Psoas muscle (tissue), 7 donors: ENCODE measurements at regions not wholly inside any gene's neighbourhood (a gene's known extent, or its start where the extent isn't known, plus 50 kb on each side); places are given as distances from the start of the nearest gene placed in this dataset.

ENCODE experiments used
- ATAC-seq, 4 donors: fragments of 200-7000 bp; cut with Tn5 transposase; one replicate each; pipeline ENCODE4 v1.9.1; 2020; ENCODE audit warnings: moderate library complexity in 3 of 4, mild to moderate bottlenecking in 2 of 4
- DNase-seq, 2 donors: peaks; one replicate each; pipeline ENCODE4 v3.0.0-alpha.2; 2020
- H3K27ac ChIP-seq: fragments of 200-600 bp; one replicate; pipeline ENCODE4 v1.8.0; 2022
- H3K27me3 ChIP-seq, 3 donors: fragments of 200-600 bp in 1 of 3; one replicate each; pipeline versions ENCODE4 v1.6.1 to v1.8.0; 2013 to 2022; ENCODE audit warnings: low read length in 2 of 3, mild to moderate bottlenecking in 2 of 3, moderate library complexity in 1 of 3; ENCODE audit not compliant: insufficient read depth in 3 of 3
- H3K36me3 ChIP-seq, 2 donors: fragments of 200-600 bp in 1 of 2; one replicate each; pipeline versions ENCODE4 v1.6.1 to v1.8.0; 2013 to 2022; ENCODE audit warnings: low read depth in 1 of 2, mild to moderate bottlenecking in 1 of 2, moderate library complexity in 1 of 2; ENCODE audit not compliant: insufficient read depth in 1 of 2
- H3K4me1 ChIP-seq: fragments of 200-600 bp; one replicate; pipeline ENCODE4 v1.8.0; 2022
- H3K4me3 ChIP-seq: fragments of 200-600 bp; one replicate; pipeline ENCODE4 v1.8.0; 2022; ENCODE audit warnings: mild to moderate bottlenecking
- H3K9me3 ChIP-seq: fragments of 200-600 bp; one replicate; pipeline ENCODE4 v1.8.0; 2022
- WGBS, 3 donors: extraction: QIAGEN DNeasy Blood & Tissue Kit; methylation state at CpG; one replicate each; pipeline versions ENCODE4 v1.1.6 to v1.1.7; 2013; 5-methylcytosine and 5-hydroxymethylcytosine counted together
- intact Hi-C, 2 donors: fragments of 100-400 bp; cut with DNase I; formaldehyde crosslinking; loops; one replicate each; pipeline versions ENCODE4 v1.11.0 to v1.14.2; 2022
- TF ChIP-seq, protein P1 (sequence below): fragments of 200-600 bp; IDR thresholded peaks from one replicate; pipeline ENCODE4 v1.8.0; 2022; ENCODE audit warnings: antibody characterized with exemption
- donor health status: healthy with polysubstance abuse.
- donor health status: DM: no; HTN: no; CAD: no; lungs with moderate emphysema.
- donor health status: Bipolar disorder and iron deficiency.
- donor health status: healthy.
- donor health status: DM: yes; HTN: yes; CAD: no.
- donor health status: DM: no; HTN: no; CAD: no.
- donor health status: DM: yes; HTN: yes; CAD: no.

DNA sequence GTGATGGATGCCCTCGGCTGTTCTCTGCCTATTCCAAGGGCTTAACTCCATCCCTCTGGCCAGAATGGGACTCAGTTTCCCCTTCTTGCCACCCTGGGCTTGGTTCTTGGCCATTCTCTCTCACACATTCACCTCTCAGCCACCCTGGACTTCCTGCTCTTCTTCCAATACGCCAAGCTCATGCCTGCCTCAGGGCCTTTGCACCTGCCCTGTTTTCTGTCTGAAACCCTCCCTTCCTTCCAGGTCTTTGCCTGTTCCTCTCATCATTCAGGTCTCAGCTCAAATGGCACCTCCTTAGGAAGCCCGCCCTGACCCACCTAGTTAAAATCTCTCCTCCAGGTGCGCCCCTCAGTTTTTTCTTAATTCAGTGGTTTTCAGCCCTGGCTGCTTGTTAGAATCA is 76.6 kb upstream of the TP53I11 start:
- TF ChIP-seq, protein P1, sequence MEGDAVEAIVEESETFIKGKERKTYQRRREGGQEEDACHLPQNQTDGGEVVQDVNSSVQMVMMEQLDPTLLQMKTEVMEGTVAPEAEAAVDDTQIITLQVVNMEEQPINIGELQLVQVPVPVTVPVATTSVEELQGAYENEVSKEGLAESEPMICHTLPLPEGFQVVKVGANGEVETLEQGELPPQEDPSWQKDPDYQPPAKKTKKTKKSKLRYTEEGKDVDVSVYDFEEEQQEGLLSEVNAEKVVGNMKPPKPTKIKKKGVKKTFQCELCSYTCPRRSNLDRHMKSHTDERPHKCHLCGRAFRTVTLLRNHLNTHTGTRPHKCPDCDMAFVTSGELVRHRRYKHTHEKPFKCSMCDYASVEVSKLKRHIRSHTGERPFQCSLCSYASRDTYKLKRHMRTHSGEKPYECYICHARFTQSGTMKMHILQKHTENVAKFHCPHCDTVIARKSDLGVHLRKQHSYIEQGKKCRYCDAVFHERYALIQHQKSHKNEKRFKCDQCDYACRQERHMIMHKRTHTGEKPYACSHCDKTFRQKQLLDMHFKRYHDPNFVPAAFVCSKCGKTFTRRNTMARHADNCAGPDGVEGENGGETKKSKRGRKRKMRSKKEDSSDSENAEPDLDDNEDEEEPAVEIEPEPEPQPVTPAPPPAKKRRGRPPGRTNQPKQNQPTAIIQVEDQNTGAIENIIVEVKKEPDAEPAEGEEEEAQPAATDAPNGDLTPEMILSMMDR = no peak
- peak overlapping the region; percentile 48 for H3K27ac ChIP-seq
- intact Hi-C loops = no loop called here
- no peaks in the 10 kb centered on the region for H3K36me3 ChIP-seq
- no peak for DNase-seq
- H3K9me3 ChIP-seq = no peaks in the 10 kb centered on the region
- 82 to 92% (median 84%) methylated on average over 4 of the region's 4 CpGs for WGBS, 3 donors
- ATAC-seq = no peak
- H3K27me3 ChIP-seq = no peaks in the 10 kb centered on the region
- H3K4me1 ChIP-seq = peaks cover 15% of the 10 kb centered on the region
- no peak overlapping the region for H3K4me3 ChIP-seq

DNA sequence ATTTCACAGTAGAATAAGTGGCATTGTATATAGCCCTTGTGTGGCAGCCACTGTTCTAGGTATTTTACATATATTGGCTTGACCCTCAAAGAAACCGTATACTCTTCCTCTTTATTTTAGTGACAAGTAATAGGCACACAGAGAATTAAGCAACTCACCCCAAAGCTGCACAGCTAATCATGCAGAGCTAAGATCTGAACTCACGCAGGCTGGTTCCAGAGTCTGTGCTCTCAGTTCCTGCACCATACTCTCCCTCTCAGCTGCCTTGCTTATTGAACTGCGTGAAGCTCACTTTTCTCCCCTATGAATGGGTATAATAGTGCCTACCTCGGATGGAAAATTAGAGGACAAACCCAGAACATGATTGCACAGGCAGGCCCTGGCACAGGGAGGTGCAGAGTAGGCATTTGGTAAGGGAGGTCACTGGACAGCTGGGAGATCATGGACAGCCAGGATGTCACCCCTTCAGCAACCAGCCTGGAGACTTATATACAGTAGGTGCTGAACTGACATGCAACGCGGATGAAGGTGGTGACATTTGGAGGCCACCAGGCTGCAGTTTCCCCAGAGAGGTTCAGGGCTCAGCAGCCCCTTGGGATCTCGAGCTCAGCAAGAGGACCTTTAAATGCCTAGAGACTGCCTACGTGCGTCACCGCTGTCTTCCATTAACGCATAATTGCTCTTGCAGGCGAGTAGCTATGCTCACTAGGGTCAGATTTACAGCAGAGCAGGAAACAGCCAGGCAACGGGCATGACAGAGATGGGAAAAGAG is 78.4 kb upstream of the TP53I11 start:
- no peaks in the 10 kb centered on the region for H3K9me3 ChIP-seq
- H3K36me3 ChIP-seq = no peaks in the 10 kb centered on the region
- DNase-seq (no peak), ATAC-seq (peak in 1 of 4 donors; percentile 31)
- 67 to 72% (median 69%) methylated on average over 13 of the region's 13 CpGs for WGBS, 3 donors
- intact Hi-C loops = no loop called here
- peaks cover 7% of the 10 kb centered on the region for H3K4me1 ChIP-seq
- peak overlapping the region; percentile 17 for H3K27ac ChIP-seq
- TF ChIP-seq, protein P1 = no peak
- H3K4me3 ChIP-seq = no peak overlapping the region
- no peaks in the 10 kb centered on the region for H3K27me3 ChIP-seq

DNA sequence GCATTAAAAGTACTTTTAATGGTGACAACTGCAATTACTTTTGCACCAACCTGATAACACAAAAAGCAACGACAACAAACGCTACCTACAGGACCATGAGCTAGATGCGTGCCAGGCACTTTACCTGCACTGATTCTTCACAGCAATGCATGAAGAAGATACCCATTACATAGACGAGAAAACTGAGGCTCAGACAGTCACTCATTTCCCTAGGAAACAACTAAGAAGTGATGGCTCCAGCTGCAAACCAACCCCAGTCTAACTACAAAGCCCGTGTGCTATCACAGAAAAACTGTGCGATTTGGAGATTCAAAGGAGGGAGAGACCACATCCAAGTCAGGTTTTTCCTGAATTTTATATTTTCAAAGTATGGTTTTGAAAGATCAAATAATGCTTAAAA is 80.1 kb upstream of the TP53I11 start:
- TF ChIP-seq, protein P1 = no peak
- 81 to 86% (median 85%) methylated on average over 6 of the region's 6 CpGs for WGBS, 3 donors

DNA sequence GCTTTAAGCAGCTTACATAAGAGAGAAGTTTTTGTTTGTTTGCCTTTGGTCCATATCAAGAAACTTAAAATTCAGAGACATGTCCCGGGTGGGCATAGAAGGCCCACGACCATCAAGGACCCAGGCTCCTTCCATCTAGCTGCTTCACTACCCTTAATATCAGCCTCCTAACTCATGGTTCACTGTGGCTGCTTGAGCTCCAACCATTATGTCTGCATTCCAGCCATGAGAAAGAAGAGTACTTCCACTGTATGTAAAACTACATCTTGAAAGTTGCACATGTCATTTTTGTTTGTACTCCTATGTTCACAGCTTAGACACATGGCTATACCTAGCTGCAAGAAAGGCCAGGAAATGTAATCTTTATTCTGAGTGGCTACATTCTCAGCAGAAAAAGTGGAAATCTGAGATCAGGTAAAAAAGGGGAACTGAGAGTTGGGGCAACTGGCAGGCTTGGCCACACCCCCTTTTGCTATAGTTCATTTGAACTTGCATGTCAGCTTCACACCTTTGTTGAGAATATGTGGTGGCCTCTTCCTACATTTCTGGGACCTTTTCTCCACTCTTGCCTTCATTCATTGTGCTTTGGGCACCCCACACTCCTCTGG is 81.3 kb upstream of the TP53I11 start:
- Histone ChIP-seq H3K9me3 (no peaks in the 10 kb centered on the region), H3K27ac (no peak overlapping the region), H3K4me1 (peaks cover under 1% of the 10 kb centered on the region), H3K4me3 (no peak overlapping the region), H3K36me3 (no peaks in the 10 kb centered on the region), H3K27me3 (no peaks in the 10 kb centered on the region)
- intact Hi-C loops = no loop called here
- ATAC-seq = no peak
- TF ChIP-seq, protein P1 = no peak
- 89 to 95% (median 91%) methylated on average over 2 of the region's 2 CpGs for WGBS, 3 donors
- DNase-seq = no peak

More for the DNA sequence above, 80.1 kb upstream of the TP53I11 start:
- intact Hi-C loops = no loop called here
- Histone ChIP-seq H3K4me1 (peaks cover 5% of the 10 kb centered on the region), H3K27ac (no peak overlapping the region), H3K4me3 (no peak overlapping the region), H3K9me3 (no peaks in the 10 kb centered on the region), H3K36me3 (no peaks in the 10 kb centered on the region), H3K27me3 (no peaks in the 10 kb centered on the region)
- no peak for ATAC-seq
- DNase-seq = no peak
